ENCODE measurements at regions not wholly inside any gene's neighbourhood (a gene's known extent, or its start where the extent isn't known, plus 50 kb on each side); places are given as distances from the start of the nearest gene placed in this dataset.

DNA sequence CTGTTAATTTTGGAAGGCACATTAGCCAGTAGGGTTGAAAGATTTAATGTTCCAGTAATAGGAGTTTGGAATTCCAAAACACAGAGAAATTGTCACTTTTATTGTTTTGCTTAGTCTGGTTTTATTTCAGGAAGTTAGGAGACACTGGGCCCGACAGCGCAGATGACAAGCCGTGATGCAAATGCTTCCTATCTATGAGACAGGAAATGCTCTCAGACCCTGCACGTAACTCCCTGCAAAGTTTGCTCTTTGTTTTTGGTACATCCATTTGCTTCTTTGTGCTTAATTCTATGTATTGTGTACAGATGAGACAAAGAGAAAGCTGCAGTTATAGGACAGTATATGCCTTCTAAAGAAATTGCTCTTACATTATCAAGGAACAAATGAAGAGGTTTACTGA lies 201.6 kb upstream of the SGK1 start:
- DNase-seq = no peak

DNA sequence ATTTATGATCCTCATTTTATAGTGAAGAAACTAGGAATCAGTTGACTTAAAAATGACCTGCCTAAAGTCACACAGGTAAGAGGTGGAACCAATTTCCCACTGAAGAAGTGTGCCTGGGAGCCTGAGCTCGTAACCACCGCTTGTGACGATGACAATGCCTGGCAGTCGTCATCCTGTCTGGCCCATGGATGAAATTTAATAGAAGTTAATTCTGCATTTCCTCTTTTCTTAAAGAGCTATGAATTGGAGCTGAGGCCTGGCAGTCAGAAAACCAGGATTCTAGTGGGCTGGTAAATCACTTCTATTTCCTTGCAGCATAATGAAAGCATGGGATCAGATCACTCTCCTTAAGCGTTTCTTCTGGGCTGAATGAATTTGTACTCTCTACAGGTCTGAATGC lies 200.0 kb upstream of the SGK1 start:
- DNase-seq = no peak

DNA sequence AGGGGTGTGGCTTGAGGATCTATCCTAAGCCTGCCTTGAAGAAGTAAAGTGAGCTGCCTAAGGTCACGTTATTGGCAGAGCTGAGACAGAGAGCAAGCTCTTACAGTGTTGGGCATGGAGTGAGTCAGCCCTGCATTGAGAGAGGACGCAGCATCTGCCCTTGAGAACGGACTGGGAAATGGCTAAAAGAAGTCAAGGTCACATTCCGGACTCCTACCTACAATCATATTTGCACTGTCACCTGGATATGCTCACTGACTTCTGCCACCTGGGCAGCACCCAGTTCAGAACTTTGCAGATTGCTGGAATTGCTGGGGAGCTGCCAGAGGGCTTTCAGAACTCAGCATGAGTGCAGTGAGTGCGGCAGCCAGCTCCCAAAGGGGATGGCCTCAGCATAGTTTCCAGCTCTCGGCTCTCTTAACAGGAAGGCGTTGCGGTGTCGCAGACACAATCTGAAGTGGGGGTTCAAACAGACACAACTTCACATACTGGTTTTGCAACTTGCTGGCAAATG lies 199.3 kb upstream of the SGK1 start:
- DNase-seq = no peak

DNA sequence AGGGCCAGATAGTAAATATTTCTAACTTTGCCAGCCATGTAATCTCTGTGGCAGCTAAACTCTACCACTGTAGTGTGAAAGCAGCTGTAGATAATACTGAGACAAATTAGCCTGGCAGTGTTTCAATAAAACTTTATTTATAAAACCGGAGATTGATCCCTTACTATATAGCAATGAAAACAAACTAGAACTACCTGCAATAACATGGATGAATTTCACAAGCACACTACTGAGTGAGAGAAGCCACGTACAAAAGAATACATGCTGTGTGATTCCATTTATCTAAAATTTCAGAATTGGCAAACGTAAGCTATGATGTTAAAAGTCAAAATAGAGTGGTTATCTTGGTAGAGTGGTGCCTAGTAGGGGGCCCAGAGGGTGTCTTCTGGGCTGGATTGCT lies 198.7 kb upstream of the SGK1 start:
- DNase-seq = no peak

DNA sequence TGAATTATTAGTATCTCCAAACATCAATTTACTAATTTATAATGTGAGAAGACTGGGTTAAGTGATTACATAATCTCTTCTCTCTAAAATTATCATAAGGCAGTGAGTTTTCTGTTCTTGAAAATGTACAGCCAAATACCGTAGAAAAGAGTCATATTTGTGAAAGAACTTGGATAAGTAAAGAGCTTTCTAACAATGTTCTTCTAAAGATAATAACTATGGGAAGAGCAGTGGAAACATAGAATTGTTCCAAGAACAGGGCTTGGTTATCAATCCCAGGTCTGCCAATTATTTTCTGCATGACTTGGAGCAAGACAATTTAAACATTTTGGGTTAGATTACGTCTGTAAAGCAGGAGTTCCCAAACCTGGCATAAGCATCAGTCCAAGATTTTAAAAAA lies 198.1 kb upstream of the SGK1 start:
- DNase-seq = no peak

DNA sequence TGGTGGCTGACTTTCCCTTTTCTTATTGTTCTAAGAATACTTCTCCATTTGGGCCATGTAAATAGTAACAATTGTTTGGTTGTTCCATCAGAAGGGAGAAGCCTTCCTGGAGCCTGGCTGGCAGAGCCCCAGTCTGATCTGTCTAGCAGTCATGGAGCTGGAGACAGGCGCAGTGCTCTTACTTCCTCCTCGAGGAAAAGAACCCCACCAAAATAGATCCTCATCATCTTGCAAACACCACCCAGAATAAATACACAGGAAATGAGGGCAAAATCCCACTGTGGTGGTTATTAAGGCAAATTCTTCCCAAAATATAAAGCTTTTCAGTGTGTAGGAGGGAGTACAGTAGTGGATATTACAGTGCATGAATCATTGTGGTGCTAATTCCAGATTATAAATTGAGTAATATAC lies 195.1 kb upstream of the SGK1 start:
- DNase-seq = no peak

DNA sequence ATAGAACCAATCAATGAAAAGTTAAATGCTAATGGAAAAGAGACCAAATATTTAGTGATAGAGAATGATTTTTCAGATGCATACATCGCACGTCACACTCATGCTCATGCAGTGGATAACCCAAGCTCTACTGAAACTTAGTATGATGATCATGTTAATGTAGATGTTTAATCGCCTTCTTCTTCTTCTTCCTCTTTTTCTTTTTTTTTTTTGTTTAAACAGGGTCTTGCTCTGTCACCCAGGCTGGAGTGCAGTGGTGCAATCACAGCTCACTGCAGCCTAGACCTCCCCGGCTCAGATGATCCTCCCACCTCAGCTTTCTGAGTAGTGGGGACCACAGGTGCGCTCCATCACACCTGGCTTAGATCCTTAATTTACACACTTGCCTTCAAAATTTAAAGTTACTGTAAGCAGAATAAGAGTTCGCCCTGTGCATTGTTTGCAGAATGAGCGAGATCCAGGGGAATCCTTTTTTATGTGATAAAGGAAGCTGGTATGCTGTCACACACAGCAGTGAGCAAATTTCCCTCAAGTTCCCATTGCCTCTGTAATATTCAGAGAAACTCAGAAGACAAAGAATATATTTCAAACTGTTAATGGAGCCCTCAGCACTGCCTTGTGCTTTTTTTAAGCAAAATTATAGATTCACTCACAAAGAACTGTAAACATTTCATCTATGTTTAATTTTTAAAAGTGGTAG lies 194.2 kb upstream of the SGK1 start:
- no peak for DNase-seq

DNA sequence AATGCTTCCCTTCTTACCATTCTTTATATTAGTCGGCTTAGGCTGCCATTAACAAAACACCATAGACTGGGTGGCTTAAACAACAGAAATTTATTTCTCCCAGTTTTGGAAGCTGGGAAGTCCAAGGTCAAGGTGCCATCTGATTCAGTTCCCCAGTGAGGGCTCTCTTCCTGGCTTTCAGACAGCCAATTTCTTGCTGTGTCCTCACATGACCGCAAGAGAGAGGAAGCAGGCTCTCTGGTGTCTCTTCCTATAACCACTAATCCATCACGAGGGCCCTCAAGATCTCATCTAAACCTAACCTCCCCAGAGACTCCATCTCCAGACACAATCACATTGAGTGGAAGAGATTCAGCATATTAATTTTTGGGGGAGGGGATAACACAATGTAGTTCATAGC lies 193.0 kb upstream of the SGK1 start:
- no peak for DNase-seq

DNA sequence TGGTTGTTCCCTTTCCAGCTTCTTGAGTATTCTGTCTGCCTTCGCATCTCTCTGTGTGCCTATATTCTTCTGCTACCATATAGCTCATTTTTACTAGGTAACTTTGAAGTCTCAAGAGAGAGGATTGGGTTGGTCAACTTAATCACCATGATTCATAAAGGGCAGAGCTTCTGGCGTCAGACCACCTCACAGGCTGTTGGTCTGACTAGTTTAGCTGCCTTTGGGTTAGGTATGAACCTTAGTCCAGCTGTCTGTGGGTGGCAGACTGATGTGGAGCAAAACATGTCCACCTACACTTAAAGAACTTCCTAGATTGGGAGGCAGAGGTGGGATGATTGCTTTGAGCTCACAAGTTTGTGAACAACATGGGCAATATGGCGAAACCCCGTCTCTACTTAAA lies 192.2 kb upstream of the SGK1 start:
- DNase-seq = no peak

DNA sequence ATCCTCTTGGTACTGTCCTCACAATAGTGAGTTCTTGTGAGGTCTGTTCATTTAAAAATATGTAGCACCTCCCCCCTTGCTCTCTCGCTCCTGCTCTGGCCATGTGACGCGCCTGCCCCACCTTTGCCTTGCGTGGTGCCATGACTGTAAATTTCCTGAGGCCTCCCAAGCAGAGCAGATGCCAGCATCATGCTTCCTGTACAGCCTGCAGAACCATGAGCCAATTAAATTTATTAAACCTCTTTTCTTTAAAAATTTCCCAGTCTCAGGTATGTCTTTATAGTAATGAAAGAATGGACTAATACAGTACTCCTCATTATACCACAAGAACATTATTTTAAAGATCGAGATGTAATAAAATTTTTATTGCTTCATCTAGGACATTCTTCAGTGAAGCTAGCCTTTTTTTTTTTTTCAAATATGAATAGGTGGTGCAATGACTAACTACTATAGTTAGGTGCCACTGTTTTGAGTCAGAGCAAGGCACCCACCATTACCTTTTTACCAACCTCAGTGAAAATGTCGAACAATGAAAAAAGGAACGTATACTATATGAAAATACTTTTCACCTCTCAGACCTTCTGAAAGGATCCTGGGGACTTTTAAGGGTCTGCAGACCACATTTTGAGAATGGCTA lies 191.1 kb upstream of the SGK1 start:
- no peak for DNase-seq

DNA sequence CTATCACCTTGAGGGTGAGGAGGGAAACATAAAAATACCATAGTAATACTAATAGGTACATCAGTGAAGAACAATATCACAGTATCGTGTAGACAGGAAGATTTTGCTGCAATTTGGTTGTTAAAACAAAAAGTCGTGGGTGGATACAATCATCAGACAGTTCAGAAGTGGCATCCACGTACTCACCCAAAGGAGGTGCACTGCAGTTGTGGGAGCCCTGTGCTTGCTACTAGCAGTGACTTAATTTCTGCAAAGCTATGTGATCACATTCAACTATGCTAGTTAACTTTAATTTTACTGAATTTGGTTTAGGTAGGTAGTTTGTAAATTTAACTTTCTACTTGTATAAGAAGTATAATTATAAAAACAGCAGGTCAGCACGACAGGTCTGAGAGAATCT lies 188.2 kb upstream of the SGK1 start:
- DNase-seq = no peak

DNA sequence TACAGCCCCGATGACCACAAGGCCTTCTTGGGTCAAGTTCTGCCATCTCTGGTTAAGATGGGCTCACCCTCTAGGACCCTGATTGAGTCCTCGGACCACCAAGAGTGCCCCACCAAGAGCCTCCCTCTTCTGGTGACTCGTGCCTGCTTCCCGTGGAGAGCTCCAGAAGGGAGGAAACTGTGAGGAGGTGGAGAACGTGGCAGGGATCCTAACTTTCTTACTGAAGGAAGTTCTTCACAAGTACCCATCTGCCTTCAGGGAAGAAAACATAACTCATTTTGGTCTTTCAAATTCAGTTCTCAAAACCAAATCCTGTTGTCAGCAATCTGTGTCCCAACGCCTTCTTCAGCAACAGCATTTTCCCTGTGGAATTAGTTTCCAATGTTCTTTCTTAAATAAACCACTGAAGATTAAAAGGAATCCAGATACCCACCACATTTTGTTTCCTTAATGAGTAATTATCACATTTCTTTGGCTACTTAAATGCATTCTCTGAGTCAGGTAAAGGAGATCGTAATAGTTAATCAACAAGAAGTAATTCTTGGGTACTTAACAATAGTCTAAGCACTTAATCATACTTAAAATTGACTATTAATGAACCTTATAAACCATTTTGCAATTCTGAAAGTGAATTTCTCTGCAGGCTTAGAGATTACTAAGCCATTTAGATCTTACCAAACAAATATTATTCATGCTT lies 185.8 kb upstream of the SGK1 start:
- DNase-seq = no peak

DNA sequence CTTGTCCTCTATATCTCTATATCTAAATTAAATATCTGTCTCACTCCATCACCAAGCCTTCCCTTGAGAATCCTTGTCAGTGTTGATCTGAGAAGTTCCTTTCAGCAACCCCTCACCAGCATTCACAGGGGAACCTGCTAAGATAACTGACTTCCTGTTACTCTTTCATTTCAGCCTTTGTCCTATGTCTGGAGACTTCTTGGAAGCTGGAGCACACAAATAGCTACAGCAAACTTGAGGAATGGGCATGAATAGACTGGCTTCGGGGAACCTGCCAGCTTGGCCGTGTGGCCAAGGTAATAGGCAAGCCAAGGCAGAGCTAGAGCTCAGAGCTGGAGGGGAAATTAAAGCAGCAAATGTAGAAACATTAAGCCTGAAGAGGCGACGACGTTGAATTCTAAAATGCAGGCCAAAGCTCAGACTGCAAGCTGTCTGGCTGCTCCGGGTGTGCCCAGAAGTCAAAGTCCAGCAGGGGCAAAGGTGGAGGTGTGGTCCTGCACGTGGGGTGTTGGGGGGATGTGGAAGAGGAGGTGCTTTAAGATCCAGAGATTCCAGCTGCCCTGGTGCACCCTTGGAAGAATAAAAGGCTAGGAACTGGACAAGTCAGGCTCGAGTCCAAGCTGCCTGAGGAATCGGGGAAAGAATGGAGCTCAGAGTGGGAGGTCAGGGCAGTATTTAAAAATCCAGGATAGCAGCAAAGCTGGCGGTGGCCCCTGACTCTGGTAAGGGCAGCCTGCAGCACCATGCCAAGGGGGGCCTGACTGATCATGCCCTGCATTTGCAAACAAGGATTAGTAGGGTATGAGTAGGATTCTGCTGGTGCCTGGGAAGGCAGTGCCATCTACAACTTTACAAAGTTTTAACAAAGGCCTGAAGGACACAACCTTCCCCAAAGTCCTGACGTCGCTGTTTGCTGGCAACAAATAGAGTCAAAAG lies 185.0 kb upstream of the SGK1 start:
- no peak for DNase-seq

DNA sequence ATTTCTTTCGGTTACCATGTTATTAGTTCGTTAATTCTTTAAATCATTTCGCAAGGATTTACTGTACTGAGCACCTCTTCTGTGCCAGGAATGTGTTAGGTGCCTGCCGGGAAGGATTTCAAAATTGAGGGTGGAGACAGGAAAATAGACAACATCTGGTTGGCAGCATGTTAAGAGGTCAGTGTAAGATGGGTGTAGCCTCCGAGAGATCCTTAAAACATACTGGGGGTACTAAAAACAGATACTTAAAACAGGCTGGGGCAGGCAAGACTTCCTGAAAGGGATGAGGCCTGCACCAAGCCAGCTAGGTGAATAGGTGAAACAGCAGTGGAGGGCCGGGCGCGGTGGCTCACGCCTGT lies 178.0 kb upstream of the SGK1 start:
- no peak for DNase-seq

DNA sequence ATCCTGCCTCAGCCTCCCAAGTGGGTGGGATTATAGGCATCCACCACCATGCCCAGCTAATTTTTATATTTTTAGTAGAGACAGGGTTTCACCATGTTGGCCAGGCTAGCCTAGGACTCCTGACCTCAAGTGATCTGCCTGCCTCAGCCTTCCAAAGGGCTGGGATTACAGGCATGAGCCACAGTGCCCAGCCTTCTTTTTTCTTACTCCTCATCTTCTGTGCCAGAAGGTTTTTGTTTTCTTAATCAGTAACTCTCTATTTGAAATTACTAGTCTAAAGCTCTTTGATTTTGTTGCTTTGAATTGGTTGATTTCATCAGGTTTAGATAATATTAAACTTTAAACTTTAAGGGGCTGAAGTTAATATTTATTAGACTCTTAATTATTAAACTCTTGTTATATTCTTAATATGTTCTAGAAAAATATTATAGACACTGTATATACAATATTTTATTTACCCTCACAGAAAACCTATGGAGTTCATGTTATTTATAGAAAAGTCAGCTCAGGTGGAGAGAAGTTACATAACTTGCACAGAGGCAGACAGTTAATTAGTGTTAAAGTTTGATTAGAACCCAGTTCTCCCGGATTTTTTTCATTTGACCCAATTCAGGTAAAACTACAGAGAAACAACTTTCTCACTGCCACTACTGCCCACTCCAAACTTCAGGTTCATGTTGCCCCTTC lies 177.4 kb upstream of the SGK1 start:
- DNase-seq = no peak

DNA sequence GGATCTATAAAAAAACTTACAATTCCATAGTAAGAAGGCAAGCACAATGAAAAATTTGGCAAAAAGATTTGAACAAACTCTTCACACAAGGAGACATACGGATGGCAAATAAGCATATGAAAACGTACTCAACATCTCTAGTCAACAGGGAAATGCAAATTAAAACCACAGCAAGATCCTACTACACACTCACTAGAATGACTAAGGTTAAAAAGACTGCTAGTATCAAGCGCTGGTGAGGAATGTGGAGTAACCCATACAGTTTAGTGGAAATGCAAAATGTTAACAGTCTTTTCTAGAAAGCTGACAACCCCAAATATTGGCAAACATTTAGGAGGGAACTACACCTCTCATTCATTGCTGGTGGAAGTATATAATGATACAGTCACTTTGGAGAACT lies 175.9 kb upstream of the SGK1 start:
- DNase-seq = no peak

DNA sequence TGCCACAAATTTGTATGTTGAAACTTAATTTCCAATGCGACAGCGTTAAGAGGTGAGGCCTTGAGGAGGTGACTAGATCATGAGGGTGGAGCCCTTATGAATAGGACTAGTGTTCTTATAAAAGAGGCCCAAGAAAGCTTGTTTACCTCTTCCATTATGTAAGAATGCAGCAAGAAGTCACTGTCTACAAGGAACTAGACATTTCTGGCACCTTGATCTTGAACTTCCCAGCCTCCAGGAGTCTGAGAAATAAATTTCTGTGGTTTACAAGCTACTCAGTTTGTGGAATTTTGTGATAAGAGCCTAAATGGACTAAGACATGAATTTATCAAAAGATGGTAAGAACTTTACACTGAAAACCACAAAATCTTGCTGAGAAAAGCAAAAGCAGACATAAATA lies 173.6 kb upstream of the SGK1 start:
- no peak for DNase-seq

DNA sequence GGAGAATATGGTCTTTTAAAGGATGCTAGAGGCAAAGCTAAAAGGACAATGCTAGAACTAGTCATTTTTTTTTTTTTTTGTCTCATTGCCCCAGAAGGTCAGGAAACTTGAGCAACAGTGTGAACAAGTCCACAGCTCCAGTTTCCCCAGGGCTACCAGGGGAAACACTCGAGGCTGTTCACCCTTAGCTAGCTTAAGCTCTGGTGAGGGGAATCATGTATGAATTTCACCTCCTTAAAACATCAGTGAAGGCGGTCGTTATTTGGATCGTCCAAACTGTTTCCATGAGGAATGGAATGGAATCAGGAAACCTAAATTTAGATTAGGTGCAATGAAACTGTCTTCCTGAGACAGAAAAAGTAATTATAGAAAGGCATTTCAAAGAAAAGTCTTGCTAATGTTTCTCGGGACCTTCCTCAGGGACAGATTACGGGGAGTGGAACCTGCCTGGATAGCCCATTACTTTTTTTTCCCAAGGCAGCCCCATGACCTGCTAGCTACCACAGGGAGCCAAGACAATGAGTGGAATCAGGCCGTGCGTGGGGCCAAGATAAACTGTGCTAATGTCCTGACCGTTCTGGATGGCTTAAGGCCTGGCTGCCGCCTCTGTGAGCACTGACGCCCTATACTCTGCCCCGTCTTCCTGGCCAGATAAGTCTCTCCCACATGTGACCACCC lies 164.8 kb upstream of the SGK1 start:
- DNase-seq = no peak

DNA sequence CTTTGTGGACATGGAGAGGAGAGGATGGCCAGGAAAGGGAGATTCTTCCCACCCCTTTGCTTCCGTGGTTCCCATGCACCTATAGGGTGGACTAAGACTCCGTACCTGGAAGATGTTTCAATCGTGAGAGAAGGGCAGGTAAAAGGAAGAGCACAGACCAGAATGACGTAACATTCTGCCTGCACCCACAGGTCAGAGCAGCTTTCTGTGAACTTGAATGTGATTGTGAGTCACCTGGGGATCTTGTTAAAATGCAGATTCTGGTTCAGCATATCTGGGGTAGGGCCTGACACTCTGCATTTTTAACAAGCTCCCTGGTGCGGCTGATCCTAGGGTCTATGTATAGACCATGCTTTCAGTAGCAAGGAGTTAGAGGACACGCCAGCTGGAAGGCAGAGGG lies 164.1 kb upstream of the SGK1 start:
- DNase-seq = no peak

DNA sequence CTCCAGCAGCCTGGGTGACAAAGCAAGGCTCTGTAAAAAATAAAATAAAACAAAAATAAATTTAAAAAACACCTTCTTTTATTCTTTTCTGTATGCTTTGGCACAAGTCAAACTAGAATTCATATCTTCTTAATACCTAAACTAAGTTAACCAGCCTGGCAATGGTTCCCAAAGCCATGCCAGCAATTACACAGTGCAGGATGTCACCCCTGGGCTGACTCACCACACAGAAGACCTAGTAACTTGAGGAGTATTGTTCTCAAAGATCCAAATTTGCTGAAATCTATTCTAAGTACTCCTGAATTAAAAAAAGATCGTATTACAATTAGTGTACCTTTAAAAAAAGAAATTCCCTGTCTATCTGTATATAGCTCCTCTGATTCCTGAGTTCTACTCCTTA lies 162.7 kb upstream of the SGK1 start:
- no peak for DNase-seq

DNA sequence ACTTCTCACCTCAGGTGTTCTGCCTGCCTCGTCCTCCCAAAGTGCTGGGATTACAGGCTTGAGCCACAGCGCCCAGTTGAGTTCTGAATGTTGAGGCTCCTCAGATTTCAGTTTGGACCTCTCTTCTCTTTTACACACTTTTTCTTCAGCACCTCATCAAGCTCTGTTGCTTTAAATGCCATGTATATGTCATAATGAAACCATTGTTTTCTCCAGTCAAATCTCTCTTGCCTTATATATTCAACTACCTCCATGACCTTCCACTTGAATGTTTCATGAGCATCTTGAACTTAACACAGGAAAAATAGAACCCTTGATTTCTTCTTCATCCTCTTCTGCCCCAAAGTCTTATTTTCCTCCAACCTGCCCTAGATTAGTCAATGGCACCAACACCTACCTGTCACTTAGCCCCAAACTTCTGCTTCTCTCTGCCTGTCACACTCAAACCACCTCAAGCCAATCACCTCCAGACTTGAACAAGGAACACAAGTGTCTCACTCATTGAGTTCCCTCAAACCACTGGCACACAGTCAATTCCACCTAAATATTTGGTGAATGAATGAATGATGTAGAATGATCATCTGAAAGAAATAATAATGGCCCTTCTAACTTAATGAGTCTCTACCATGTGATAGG lies 161.0 kb upstream of the SGK1 start:
- DNase-seq = no peak

Data from NCI-H1092 (cell line).